ENCODE measurements at regions not wholly inside any gene's neighbourhood (a gene's known extent, or its start where the extent isn't known, plus 50 kb on each side); places are given as distances from the start of the nearest gene placed in this dataset.
"Not testable (repeated sequence)": the region's sequence is repeated elsewhere in the genome, so short reads cannot be mapped to it uniquely, and the experiment has no call there.

- Histone ChIP-seq H3K9me3 (ENCODE audit: control insufficient read depth, low read length) (no peaks in the 10 kb centered on the region), H3K4me1 (ENCODE audit: control insufficient read depth, insufficient read depth, low read length) (no peaks in the 10 kb centered on the region), H3K27me3 (ENCODE audit: control insufficient read depth, insufficient read depth, low read length) (no peaks in the 10 kb centered on the region), H3K36me3 (ENCODE audit: control insufficient read depth, insufficient read depth, low read length) (no peaks in the 10 kb centered on the region), H3K9ac (ENCODE audit: low read length) (no peak overlapping the region), H3K4me3 (ENCODE audit: low read length) (no peak overlapping the region)
Measured at GRCh38 chr9:21611891-21612290, 129.8 kb upstream of the IFNE start.

- Histone ChIP-seq H3K36me3 (ENCODE audit: control insufficient read depth, insufficient read depth, low read length) (no peaks in the 10 kb centered on the region), H3K27me3 (ENCODE audit: control insufficient read depth, insufficient read depth, low read length) (no peaks in the 10 kb centered on the region), H3K9ac (ENCODE audit: low read length) (no peak overlapping the region), H3K4me3 (ENCODE audit: low read length) (no peak overlapping the region), H3K4me1 (ENCODE audit: control insufficient read depth, insufficient read depth, low read length) (no peaks in the 10 kb centered on the region), H3K9me3 (ENCODE audit: control insufficient read depth, low read length) (no peaks in the 10 kb centered on the region)
Measured at GRCh38 chr9:21615018-21615417, 132.9 kb upstream of the IFNE start.

GRCh38 chr9:21615446-21615845 is 133.3 kb upstream of the IFNE start:
- Histone ChIP-seq H3K9me3 (ENCODE audit: control insufficient read depth, low read length) (no peaks in the 10 kb centered on the region), H3K36me3 (ENCODE audit: control insufficient read depth, insufficient read depth, low read length) (no peaks in the 10 kb centered on the region), H3K4me1 (ENCODE audit: control insufficient read depth, insufficient read depth, low read length) (no peaks in the 10 kb centered on the region), H3K4me3 (ENCODE audit: low read length) (no peak overlapping the region), H3K9ac (ENCODE audit: low read length) (no peak overlapping the region), H3K27me3 (ENCODE audit: control insufficient read depth, insufficient read depth, low read length) (no peaks in the 10 kb centered on the region)

- Histone ChIP-seq H3K36me3 (ENCODE audit: control insufficient read depth, insufficient read depth, low read length) (no peaks in the 10 kb centered on the region), H3K4me1 (ENCODE audit: control insufficient read depth, insufficient read depth, low read length) (no peaks in the 10 kb centered on the region), H3K9ac (ENCODE audit: low read length) (no peak overlapping the region), H3K9me3 (ENCODE audit: control insufficient read depth, low read length) (no peaks in the 10 kb centered on the region), H3K4me3 (ENCODE audit: low read length) (no peak overlapping the region), H3K27me3 (ENCODE audit: control insufficient read depth, insufficient read depth, low read length) (no peaks in the 10 kb centered on the region)
Measured at GRCh38 chr9:21616082-21616778, 134.1 kb upstream of the IFNE start.

GRCh38 chr9:21624675-21625644 is 142.8 kb upstream of the IFNE start:
- H3K27me3 ChIP-seq (ENCODE audit: control insufficient read depth, insufficient read depth, low read length): no peaks in the 10 kb centered on the region
- no peaks in the 10 kb centered on the region for H3K4me1 ChIP-seq (ENCODE audit: control insufficient read depth, insufficient read depth, low read length)
- H3K9ac ChIP-seq (ENCODE audit: low read length): no peak overlapping the region
- no peaks in the 10 kb centered on the region for H3K36me3 ChIP-seq (ENCODE audit: control insufficient read depth, insufficient read depth, low read length)
- H3K4me3 ChIP-seq (ENCODE audit: low read length): no peak overlapping the region
- no peaks in the 10 kb centered on the region for H3K9me3 ChIP-seq (ENCODE audit: control insufficient read depth, low read length)

- Histone ChIP-seq H3K9ac (ENCODE audit: low read length) (no peak overlapping the region), H3K36me3 (ENCODE audit: control insufficient read depth, insufficient read depth, low read length) (no peaks in the 10 kb centered on the region), H3K4me3 (ENCODE audit: low read length) (no peak overlapping the region), H3K9me3 (ENCODE audit: control insufficient read depth, low read length) (no peaks in the 10 kb centered on the region), H3K27me3 (ENCODE audit: control insufficient read depth, insufficient read depth, low read length) (no peaks in the 10 kb centered on the region), H3K4me1 (ENCODE audit: control insufficient read depth, insufficient read depth, low read length) (no peaks in the 10 kb centered on the region)
Measured at GRCh38 chr9:21626493-21626892, 144.4 kb upstream of the IFNE start.

GRCh38 chr9:21628954-21629353 is 146.8 kb upstream of the IFNE start:
- H3K9me3 ChIP-seq (ENCODE audit: control insufficient read depth, low read length); H3K4me3 ChIP-seq (ENCODE audit: low read length); H3K27me3 ChIP-seq (ENCODE audit: control insufficient read depth, insufficient read depth, low read length); H3K36me3 ChIP-seq (ENCODE audit: control insufficient read depth, insufficient read depth, low read length); H3K4me1 ChIP-seq (ENCODE audit: control insufficient read depth, insufficient read depth, low read length); H3K9ac ChIP-seq (ENCODE audit: low read length): not testable (repeated sequence)

GRCh38 chr9:21634951-21635350 is 152.8 kb upstream of the IFNE start:
- Histone ChIP-seq H3K4me3 (ENCODE audit: low read length) (no peak overlapping the region), H3K27me3 (ENCODE audit: control insufficient read depth, insufficient read depth, low read length) (no peaks in the 10 kb centered on the region), H3K36me3 (ENCODE audit: control insufficient read depth, insufficient read depth, low read length) (no peaks in the 10 kb centered on the region), H3K4me1 (ENCODE audit: control insufficient read depth, insufficient read depth, low read length) (no peaks in the 10 kb centered on the region), H3K9ac (ENCODE audit: low read length) (no peak overlapping the region), H3K9me3 (ENCODE audit: control insufficient read depth, low read length) (no peaks in the 10 kb centered on the region)

- Histone ChIP-seq H3K27me3 (ENCODE audit: control insufficient read depth, insufficient read depth, low read length) (no peaks in the 10 kb centered on the region), H3K4me1 (ENCODE audit: control insufficient read depth, insufficient read depth, low read length) (no peaks in the 10 kb centered on the region), H3K9me3 (ENCODE audit: control insufficient read depth, low read length) (no peaks in the 10 kb centered on the region), H3K36me3 (ENCODE audit: control insufficient read depth, insufficient read depth, low read length) (no peaks in the 10 kb centered on the region), H3K9ac (ENCODE audit: low read length) (no peak overlapping the region), H3K4me3 (ENCODE audit: low read length) (no peak overlapping the region)
Measured at GRCh38 chr9:21638104-21638503, 156.0 kb upstream of the IFNE start.

GRCh38 chr9:21653091-21653490 is 149.3 kb upstream of the MTAP start:
- Histone ChIP-seq H3K4me3 (ENCODE audit: low read length) (no peak overlapping the region), H3K9ac (ENCODE audit: low read length) (no peak overlapping the region), H3K27me3 (ENCODE audit: control insufficient read depth, insufficient read depth, low read length) (peaks cover 3% of the 10 kb centered on the region), H3K4me1 (ENCODE audit: control insufficient read depth, insufficient read depth, low read length) (no peaks in the 10 kb centered on the region), H3K36me3 (ENCODE audit: control insufficient read depth, insufficient read depth, low read length) (no peaks in the 10 kb centered on the region), H3K9me3 (ENCODE audit: control insufficient read depth, low read length) (no peaks in the 10 kb centered on the region)

- Histone ChIP-seq H3K4me3 (ENCODE audit: low read length) (no peak overlapping the region), H3K9ac (ENCODE audit: low read length) (no peak overlapping the region), H3K36me3 (ENCODE audit: control insufficient read depth, insufficient read depth, low read length) (no peaks in the 10 kb centered on the region), H3K9me3 (ENCODE audit: control insufficient read depth, low read length) (no peaks in the 10 kb centered on the region), H3K27me3 (ENCODE audit: control insufficient read depth, insufficient read depth, low read length) (peaks cover 3% of the 10 kb centered on the region), H3K4me1 (ENCODE audit: control insufficient read depth, insufficient read depth, low read length) (no peaks in the 10 kb centered on the region)
Measured at GRCh38 chr9:21653589-21653988, 148.8 kb upstream of the MTAP start.

All from mucosa of stomach (tissue), 1 donor.